ENCODE measurements at regions not wholly inside any gene's neighbourhood (a gene's known extent, or its start where the extent isn't known, plus 50 kb on each side); places are given as distances from the start of the nearest gene placed in this dataset.

GRCh38 chr1:187313115-187313514 lies 484.4 kb downstream of the PLA2G4A start:
- Histone ChIP-seq H3K9me3 (peaks cover 0 to 4% (median 0%) of the 10 kb centered on the region in 4 donors), H3K27ac (no peak overlapping the region), H3K27me3 (no peaks in the 10 kb centered on the region), H3K4me3 (no peak overlapping the region), H3K36me3 (no peaks in the 10 kb centered on the region), H3K4me1 (no peaks in the 10 kb centered on the region)
- TF ChIP-seq CTCF (IDR thresholded peaks at IDR 0.05) = no peak
- no peak for TF ChIP-seq POLR2A (IDR thresholded peaks at IDR 0.05)
- 13% methylated on average over 2 of the region's 2 CpGs for WGBS (ENCODE audit: insufficient coverage, low coverage, low lambda C conversion rate, missing lambda C conversion rate)
- DNase-seq (no peak), ATAC-seq (no peak)
- intact Hi-C loops (cut with DNase I) = no loop called here

GRCh38 chr1:187326557-187326956 lies 497.8 kb downstream of the PLA2G4A start:
- Histone ChIP-seq H3K27ac (no peak overlapping the region), H3K4me1 (no peaks in the 10 kb centered on the region), H3K4me3 (no peak overlapping the region), H3K9me3 (no peaks in the 10 kb centered on the region), H3K36me3 (no peaks in the 10 kb centered on the region), H3K27me3 (no peaks in the 10 kb centered on the region)
- no peak for ATAC-seq
- intact Hi-C loops (cut with DNase I) = no loop called here
- DNase-seq = no peak
- WGBS (ENCODE audit: insufficient coverage, low coverage, low lambda C conversion rate, missing lambda C conversion rate) = 50% methylated on average over 1 of the region's 1 CpG
- TF ChIP-seq CTCF (IDR thresholded peaks at IDR 0.05) = no peak
- no peak for TF ChIP-seq POLR2A (IDR thresholded peaks at IDR 0.05)

- H3K4me3 ChIP-seq = no peak overlapping the region
- intact Hi-C loops (cut with DNase I) = no loop called here
- ATAC-seq (no peak), DNase-seq (no peak)
- no peak overlapping the region for H3K27ac ChIP-seq
- no peaks in the 10 kb centered on the region for H3K4me1 ChIP-seq
- no peaks in the 10 kb centered on the region for H3K36me3 ChIP-seq
- TF ChIP-seq CTCF (IDR thresholded peaks at IDR 0.05) = no peak
- TF ChIP-seq POLR2A (IDR thresholded peaks at IDR 0.05) = no peak
- H3K9me3 ChIP-seq = no peaks in the 10 kb centered on the region
- WGBS (ENCODE audit: insufficient coverage, low coverage, low lambda C conversion rate, missing lambda C conversion rate) = 42% methylated on average over 2 of the region's 2 CpGs
- H3K27me3 ChIP-seq = no peaks in the 10 kb centered on the region
These were observed 507.9 kb downstream of the PLA2G4A start for GRCh38 chr1:187336441-187337168.

DNA sequence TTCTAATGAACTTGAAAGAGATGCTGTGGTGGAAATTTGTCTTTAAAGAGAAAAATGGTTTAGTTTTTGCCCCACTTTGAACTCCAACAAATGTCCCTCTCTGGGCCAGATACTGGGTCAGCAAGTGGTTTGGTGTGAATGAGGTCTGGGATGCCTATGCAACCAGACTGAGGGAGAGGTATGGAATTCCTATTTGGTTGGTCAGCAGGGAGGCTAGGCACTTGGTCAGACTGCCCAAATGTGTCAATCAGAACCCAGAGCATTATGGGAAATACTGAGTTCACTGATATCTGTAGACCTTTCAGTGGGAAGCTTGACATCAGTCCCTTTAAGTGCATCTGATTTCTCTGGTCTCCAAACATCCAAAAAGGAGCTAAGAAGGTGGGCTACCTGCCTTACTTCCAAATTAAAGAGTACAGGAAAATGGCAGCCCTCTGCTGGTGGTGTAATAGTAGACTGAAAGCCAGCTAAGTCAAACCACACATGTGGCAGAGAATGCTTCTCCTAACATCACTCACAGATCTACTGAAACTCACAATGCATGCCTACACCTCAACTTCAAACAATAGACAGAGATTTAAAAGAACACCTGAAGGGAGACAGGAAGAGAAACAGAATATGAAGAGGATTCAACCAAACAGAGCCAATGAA lies 510.1 kb downstream of the PLA2G4A start:
- ATAC-seq (no peak), DNase-seq (no peak)
- intact Hi-C loops (cut with DNase I) = no loop called here
- no peak for TF ChIP-seq CTCF (IDR thresholded peaks at IDR 0.05)
- no peak for TF ChIP-seq POLR2A (IDR thresholded peaks at IDR 0.05)
- Histone ChIP-seq H3K9me3 (no peaks in the 10 kb centered on the region), H3K4me3 (no peak overlapping the region), H3K27ac (no peak overlapping the region), H3K4me1 (no peaks in the 10 kb centered on the region), H3K36me3 (no peaks in the 10 kb centered on the region), H3K27me3 (no peaks in the 10 kb centered on the region)

Data from right lobe of liver (tissue), 6 donors.